ENCODE measurements at regions not wholly inside any gene's neighbourhood (a gene's known extent, or its start where the extent isn't known, plus 50 kb on each side); places are given as distances from the start of the nearest gene placed in this dataset.

- TF ChIP-seq CTCF (IDR thresholded peaks at IDR 0.05) (no peak), POLR2A (IDR thresholded peaks at IDR 0.05) (no peak), POLR2AphosphoS5 (IDR thresholded peaks at IDR 0.05) (no peak)
Observed at GRCh38 chr1:238129677-238130076, 239.0 kb upstream of the ZP4 start.
